ENCODE measurements at regions not wholly inside any gene's neighbourhood (a gene's known extent, or its start where the extent isn't known, plus 50 kb on each side); places are given as distances from the start of the nearest gene placed in this dataset.

- TF ChIP-seq, protein P1, sequence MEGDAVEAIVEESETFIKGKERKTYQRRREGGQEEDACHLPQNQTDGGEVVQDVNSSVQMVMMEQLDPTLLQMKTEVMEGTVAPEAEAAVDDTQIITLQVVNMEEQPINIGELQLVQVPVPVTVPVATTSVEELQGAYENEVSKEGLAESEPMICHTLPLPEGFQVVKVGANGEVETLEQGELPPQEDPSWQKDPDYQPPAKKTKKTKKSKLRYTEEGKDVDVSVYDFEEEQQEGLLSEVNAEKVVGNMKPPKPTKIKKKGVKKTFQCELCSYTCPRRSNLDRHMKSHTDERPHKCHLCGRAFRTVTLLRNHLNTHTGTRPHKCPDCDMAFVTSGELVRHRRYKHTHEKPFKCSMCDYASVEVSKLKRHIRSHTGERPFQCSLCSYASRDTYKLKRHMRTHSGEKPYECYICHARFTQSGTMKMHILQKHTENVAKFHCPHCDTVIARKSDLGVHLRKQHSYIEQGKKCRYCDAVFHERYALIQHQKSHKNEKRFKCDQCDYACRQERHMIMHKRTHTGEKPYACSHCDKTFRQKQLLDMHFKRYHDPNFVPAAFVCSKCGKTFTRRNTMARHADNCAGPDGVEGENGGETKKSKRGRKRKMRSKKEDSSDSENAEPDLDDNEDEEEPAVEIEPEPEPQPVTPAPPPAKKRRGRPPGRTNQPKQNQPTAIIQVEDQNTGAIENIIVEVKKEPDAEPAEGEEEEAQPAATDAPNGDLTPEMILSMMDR (IDR thresholded peaks at IDR 0.05; ENCODE audit: insufficient read depth, low read length): no peak
- TF ChIP-seq POLR2AphosphoS5 (IDR thresholded peaks at IDR 0.05; ENCODE audit: low read depth) (no peak), SPI1 (IDR thresholded peaks at IDR 0.05; ENCODE audit: borderline replicate concordance, low read depth) (no peak)
- TF ChIP-seq, protein P2, sequence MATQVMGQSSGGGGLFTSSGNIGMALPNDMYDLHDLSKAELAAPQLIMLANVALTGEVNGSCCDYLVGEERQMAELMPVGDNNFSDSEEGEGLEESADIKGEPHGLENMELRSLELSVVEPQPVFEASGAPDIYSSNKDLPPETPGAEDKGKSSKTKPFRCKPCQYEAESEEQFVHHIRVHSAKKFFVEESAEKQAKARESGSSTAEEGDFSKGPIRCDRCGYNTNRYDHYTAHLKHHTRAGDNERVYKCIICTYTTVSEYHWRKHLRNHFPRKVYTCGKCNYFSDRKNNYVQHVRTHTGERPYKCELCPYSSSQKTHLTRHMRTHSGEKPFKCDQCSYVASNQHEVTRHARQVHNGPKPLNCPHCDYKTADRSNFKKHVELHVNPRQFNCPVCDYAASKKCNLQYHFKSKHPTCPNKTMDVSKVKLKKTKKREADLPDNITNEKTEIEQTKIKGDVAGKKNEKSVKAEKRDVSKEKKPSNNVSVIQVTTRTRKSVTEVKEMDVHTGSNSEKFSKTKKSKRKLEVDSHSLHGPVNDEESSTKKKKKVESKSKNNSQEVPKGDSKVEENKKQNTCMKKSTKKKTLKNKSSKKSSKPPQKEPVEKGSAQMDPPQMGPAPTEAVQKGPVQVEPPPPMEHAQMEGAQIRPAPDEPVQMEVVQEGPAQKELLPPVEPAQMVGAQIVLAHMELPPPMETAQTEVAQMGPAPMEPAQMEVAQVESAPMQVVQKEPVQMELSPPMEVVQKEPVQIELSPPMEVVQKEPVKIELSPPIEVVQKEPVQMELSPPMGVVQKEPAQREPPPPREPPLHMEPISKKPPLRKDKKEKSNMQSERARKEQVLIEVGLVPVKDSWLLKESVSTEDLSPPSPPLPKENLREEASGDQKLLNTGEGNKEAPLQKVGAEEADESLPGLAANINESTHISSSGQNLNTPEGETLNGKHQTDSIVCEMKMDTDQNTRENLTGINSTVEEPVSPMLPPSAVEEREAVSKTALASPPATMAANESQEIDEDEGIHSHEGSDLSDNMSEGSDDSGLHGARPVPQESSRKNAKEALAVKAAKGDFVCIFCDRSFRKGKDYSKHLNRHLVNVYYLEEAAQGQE (IDR thresholded peaks at IDR 0.05; ENCODE audit: insufficient replicate concordance, low read depth): no peak
Measured at GRCh38 chr4:181645489-181645888, 597.7 kb upstream of the TENM3 start.

Measured in HL-60 (cell line).